OCI-LY7 (cell line): ENCODE measurements at regions not wholly inside any gene's neighbourhood (a gene's known extent, or its start where the extent isn't known, plus 50 kb on each side); places are given as distances from the start of the nearest gene placed in this dataset.

Source experiments
- EZH2phosphoT487 ChIP-seq: fragments of 200-600 bp; sonication (generic); IDR thresholded peaks from 2 replicates; pipeline ENCODE4 v1.6.1; 2018; ENCODE audit warnings: low read depth, borderline replicate concordance, mild to moderate bottlenecking, mixed run types, antibody characterized with exemption, low read length, moderate library complexity, mixed read lengths
- TF ChIP-seq, protein P1 (sequence below): fragments of 200-600 bp; sonication (generic); conservative IDR thresholded peaks from 2 replicates; pipeline ENCODE4 v1.5.1; 2014; ENCODE audit warnings: mild to moderate bottlenecking, antibody characterized with exemption, low read length, moderate library complexity, mixed read lengths

- TF ChIP-seq, protein P1, sequence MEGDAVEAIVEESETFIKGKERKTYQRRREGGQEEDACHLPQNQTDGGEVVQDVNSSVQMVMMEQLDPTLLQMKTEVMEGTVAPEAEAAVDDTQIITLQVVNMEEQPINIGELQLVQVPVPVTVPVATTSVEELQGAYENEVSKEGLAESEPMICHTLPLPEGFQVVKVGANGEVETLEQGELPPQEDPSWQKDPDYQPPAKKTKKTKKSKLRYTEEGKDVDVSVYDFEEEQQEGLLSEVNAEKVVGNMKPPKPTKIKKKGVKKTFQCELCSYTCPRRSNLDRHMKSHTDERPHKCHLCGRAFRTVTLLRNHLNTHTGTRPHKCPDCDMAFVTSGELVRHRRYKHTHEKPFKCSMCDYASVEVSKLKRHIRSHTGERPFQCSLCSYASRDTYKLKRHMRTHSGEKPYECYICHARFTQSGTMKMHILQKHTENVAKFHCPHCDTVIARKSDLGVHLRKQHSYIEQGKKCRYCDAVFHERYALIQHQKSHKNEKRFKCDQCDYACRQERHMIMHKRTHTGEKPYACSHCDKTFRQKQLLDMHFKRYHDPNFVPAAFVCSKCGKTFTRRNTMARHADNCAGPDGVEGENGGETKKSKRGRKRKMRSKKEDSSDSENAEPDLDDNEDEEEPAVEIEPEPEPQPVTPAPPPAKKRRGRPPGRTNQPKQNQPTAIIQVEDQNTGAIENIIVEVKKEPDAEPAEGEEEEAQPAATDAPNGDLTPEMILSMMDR: no peak
- no peak for TF ChIP-seq EZH2phosphoT487
Measured at GRCh38 chr10:129179245-129179971, 287.6 kb upstream of the MGMT start.
